NCI-H1694 treated with DMSO at 0.1 percent for 48 hours (cell line): ENCODE measurements at regions not wholly inside any gene's neighbourhood (a gene's known extent, or its start where the extent isn't known, plus 50 kb on each side); places are given as distances from the start of the nearest gene placed in this dataset.
"Not testable (repeated sequence)": the region's sequence is repeated elsewhere in the genome, so short reads cannot be mapped to it uniquely, and the experiment has no call there.

Source experiments
- DNase-seq: peaks from one replicate; lab custom pipeline; 2025; lab: John Stamatoyannopoulos, UW

GRCh38 chr2:155033652-155034051 lies 335.2 kb downstream of the KCNJ3 start:
- DNase-seq, result no peak

GRCh38 chr2:155030296-155030695 lies 331.8 kb downstream of the KCNJ3 start:
- DNase-seq, result no peak

- peak; percentile 65 for DNase-seq
These were observed 328.2 kb downstream of the KCNJ3 start for GRCh38 chr2:155026651-155027174.

- no peak for DNase-seq
These were observed 325.2 kb downstream of the KCNJ3 start for GRCh38 chr2:155023674-155024073.

GRCh38 chr2:155022531-155022930 lies 324.0 kb downstream of the KCNJ3 start:
- no peak for DNase-seq

- DNase-seq, result no peak
These were observed 323.1 kb downstream of the KCNJ3 start for GRCh38 chr2:155021618-155022017.

DNA sequence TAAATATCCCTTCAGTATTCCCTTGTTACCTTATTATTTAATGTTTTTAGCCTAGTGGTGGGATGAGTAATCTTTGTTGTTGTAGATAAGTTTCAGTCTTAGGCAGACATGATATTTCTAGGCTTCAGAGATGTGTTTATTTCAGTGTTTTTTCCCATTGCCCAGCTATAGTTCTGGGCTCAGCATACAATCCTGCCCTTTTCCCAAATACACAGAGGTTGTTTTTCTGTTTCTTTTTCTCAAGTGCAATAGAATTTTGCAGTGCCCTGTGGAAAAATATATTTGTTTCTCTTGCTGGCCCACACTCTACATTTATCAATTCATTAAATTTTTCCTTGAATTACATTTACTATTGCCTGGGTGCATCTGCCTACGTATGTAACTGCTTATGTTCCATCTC lies 321.8 kb downstream of the KCNJ3 start:
- DNase-seq, result no peak

- no peak for DNase-seq
These were observed 312.4 kb downstream of the KCNJ3 start for GRCh38 chr2:155010925-155011324.

GRCh38 chr2:154995361-154995760 lies 296.9 kb downstream of the KCNJ3 start:
- no peak for DNase-seq

DNA sequence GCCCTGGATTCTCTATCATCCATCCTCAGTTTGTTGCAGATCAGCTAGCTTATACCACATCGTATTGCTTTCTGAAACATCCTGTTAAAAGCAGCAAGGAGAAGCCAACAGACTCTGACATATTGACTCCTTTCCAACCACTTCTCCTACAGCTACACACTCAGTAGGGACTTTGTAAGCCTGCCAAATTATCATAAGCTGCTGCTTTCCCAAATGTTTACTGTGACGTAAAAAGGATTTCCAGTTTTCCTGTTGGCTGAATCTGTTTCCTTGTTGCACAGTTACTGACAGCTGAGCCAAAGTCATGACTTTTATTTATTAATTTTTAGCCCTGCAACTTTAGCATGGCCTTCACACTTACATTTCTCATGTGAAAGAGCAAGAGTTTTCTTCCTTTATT lies 294.3 kb downstream of the KCNJ3 start:
- peak; percentile 61 for DNase-seq

- DNase-seq, result no peak
These were observed 280.2 kb downstream of the KCNJ3 start for GRCh38 chr2:154978710-154979109.

GRCh38 chr2:154978244-154978643 lies 279.7 kb downstream of the KCNJ3 start:
- no peak for DNase-seq

DNA sequence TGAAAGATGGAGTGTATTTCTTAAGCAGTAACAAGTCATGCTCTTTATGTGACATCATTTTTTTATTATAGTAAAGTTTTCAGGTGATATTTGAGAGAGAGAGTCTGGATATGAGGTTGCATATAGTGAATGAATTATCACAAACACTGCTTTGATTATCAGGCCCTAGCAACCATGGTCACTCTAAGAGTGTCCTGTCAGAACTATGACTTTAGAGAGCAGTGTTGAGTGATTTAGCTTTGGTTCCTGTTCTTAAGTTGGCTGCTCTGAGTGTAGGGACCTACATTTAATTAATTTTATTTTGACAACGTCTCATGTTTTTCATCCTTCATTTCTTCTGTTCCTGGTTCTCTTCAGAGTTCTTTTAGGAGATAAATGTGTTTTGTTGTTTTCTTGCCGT lies 275.5 kb downstream of the KCNJ3 start:
- DNase-seq, result no peak

- DNase-seq, result no peak
These were observed 265.0 kb downstream of the KCNJ3 start for GRCh38 chr2:154963511-154963910.

- DNase-seq, result no peak
These were observed 263.2 kb downstream of the KCNJ3 start for GRCh38 chr2:154961676-154962075.

- no peak for DNase-seq
These were observed 262.5 kb downstream of the KCNJ3 start for GRCh38 chr2:154960802-154961583.

DNA sequence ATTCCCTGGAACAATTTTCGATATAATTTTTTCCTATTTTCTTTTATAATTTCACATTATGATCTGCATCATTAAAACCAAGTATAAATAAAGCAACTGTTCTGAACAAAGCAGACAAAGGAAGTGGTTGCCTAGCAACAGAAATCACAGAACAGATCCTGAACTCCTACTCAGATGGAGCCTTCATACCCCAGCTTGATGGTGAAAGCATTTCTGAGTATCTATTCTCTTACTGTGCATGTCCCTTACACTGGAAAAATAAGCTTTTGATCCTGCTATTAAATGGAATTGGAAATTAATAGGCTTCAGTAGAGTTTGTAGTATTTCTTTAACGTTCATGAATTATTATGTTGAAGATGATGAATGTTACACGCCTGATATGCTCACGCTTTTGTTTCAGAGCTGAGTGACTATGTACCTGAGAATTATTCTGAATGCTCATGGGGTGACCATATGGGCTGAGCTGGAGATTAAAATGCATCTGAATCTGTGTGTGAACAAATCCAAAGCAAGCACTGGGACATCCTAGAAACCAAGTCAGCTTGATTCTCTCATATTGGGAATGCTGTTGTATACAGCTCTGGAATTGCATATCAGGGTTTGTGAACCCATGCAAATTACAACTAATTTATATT lies 254.0 kb downstream of the KCNJ3 start:
- DNase-seq, result no peak

- not testable (repeated sequence) for DNase-seq
These were observed 248.9 kb downstream of the KCNJ3 start for GRCh38 chr2:154947416-154947815.

- no peak for DNase-seq
These were observed 247.5 kb downstream of the KCNJ3 start for GRCh38 chr2:154945984-154946383.

GRCh38 chr2:154941379-154941778 lies 242.9 kb downstream of the KCNJ3 start:
- no peak for DNase-seq

DNA sequence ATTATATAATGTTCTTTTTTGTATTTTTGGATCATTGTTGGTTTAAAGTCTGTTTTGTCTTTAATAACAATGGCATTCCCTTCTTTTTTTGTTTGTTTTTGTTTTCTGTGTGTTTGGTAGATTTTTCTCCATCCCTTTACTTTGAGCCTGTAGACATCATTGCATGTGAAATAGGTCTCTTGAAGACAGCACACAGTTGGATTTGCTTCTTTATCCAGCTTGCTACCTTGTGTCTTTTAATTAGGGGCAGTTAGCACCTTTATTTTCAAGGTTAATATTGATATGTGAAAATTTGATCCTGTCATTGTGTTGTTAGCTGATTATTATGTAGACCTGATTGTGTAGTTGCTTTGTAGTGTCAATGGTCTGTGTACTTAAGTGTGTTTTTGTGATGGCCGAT lies 235.7 kb downstream of the KCNJ3 start:
- DNase-seq, result no peak

- DNase-seq, result no peak
These were observed 226.0 kb downstream of the KCNJ3 start for GRCh38 chr2:154924531-154924930.

DNA sequence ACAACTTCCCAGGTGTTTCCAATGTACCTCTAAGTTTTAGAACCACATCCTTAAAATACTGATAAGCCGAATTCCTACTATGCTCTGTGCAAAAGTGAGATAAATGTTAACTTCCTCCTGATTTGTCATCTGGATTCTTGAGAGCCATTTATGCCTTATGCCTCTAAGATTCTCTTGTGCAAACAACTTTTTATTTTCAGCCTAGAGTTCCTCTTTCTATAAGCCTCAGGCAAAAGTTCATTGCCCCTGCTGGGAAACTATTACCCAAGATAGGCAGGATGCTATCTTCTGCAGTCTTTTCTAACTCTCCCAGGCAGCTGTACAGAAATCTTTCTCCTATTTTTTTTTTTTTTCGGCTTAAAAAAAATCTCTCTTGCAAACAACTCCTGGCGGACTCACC lies 216.1 kb downstream of the KCNJ3 start:
- DNase-seq, result no peak

GRCh38 chr2:154912215-154912614 lies 213.7 kb downstream of the KCNJ3 start:
- DNase-seq, result no peak
